ENCODE measurements at regions not wholly inside any gene's neighbourhood (a gene's known extent, or its start where the extent isn't known, plus 50 kb on each side); places are given as distances from the start of the nearest gene placed in this dataset.
"Not testable (repeated sequence)": the region's sequence is repeated elsewhere in the genome, so short reads cannot be mapped to it uniquely, and the experiment has no call there.

GRCh38 chr7:49669692-49670260 is 103.7 kb upstream of the VWC2 start:
- no peak for DNase-seq (ENCODE audit: low spot score)

GRCh38 chr7:49670991-49671390 is 102.4 kb upstream of the VWC2 start:
- DNase-seq (ENCODE audit: low spot score), result no peak

- DNase-seq (ENCODE audit: low spot score), result no peak
These were observed 80.9 kb upstream of the VWC2 start for GRCh38 chr7:49692516-49692915.

GRCh38 chr7:49695971-49696370 is 77.5 kb upstream of the VWC2 start:
- no peak for DNase-seq (ENCODE audit: low spot score)

GRCh38 chr7:49700841-49701240 is 72.6 kb upstream of the VWC2 start:
- DNase-seq (ENCODE audit: low spot score), result no peak

- no peak for DNase-seq (ENCODE audit: low spot score)
These were observed 71.3 kb upstream of the VWC2 start for GRCh38 chr7:49702099-49702498.

GRCh38 chr7:49703337-49703736 is 70.1 kb upstream of the VWC2 start:
- DNase-seq (ENCODE audit: low spot score), result no peak

GRCh38 chr7:49703881-49704280 is 69.6 kb upstream of the VWC2 start:
- no peak for DNase-seq (ENCODE audit: low spot score)

GRCh38 chr7:49706106-49706505 is 67.3 kb upstream of the VWC2 start:
- no peak for DNase-seq (ENCODE audit: low spot score)

- DNase-seq (ENCODE audit: low spot score), result peak; percentile 10
These were observed 65.5 kb upstream of the VWC2 start for GRCh38 chr7:49707891-49708290.

GRCh38 chr7:49708590-49708989 is 64.8 kb upstream of the VWC2 start:
- no peak for DNase-seq (ENCODE audit: low spot score)

GRCh38 chr7:49711072-49711723 is 62.2 kb upstream of the VWC2 start:
- DNase-seq (ENCODE audit: low spot score), result not testable (repeated sequence)

- no peak for DNase-seq (ENCODE audit: low spot score)
These were observed 59.3 kb upstream of the VWC2 start for GRCh38 chr7:49714182-49714581.

GRCh38 chr7:49715486-49715885 is 58.0 kb upstream of the VWC2 start:
- no peak for DNase-seq (ENCODE audit: low spot score)

- no peak for DNase-seq (ENCODE audit: low spot score)
These were observed 55.9 kb upstream of the VWC2 start for GRCh38 chr7:49717547-49717946.

- DNase-seq (ENCODE audit: low spot score), result no peak
These were observed 54.7 kb upstream of the VWC2 start for GRCh38 chr7:49718760-49719159.

- DNase-seq (ENCODE audit: low spot score), result no peak
These were observed 52.0 kb upstream of the VWC2 start for GRCh38 chr7:49721441-49721840.

All from cerebellar cortex (tissue), 1 donor.